ENCODE measurements at regions not wholly inside any gene's neighbourhood (a gene's known extent, or its start where the extent isn't known, plus 50 kb on each side); places are given as distances from the start of the nearest gene placed in this dataset.

GRCh38 chr16:18050777-18051176 is 285.8 kb downstream of the NPIPA8 start:
- DNase-seq: no peak

DNA sequence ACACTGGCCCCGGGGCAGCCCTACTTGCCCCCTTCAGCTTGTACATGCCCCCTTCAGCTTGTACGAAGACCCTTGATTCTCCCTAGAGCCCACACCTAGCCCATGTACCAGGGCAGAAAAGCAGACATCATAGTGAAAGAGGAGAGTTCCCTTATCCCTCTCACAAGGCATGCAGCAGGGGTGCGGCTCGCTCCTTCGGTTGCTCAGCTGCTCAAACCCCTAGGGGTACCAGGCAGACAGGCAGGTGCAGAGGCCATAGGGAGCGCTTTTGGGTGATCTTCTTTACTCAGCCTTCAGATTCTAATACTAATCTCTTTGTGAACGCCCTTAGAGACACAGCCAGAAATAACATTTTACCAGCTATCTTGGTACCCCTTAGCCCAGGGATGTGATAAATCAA is 286.3 kb downstream of the NPIPA8 start:
- no peak for DNase-seq

DNA sequence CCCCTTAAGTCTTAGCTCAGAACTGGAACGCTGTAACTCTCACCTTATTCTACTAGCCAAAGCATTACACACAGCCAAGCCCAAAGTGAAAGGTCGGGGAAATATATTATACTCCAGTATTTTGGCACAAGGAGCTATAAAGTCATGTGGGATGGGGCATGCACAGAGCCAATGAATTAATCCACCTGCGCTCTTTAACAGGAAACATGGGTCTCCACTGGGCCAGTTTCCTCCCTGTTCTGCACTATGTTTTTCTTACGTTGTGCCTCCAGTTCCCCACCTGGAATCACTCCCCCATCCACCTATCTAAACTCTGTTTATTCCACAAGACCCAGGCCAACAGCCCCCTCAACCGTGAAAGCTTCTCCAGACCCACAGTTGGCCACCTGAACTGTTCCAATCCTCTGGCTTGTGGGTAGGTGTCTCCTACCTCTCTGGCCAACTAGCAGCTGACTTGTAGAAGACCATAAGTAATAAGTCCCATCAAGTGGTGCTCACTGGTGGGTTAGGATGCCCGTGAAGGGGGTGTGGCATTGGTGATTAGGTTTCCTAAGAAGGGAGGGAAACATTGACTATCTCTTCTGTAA is 286.9 kb downstream of the NPIPA8 start:
- no peak for DNase-seq

DNA sequence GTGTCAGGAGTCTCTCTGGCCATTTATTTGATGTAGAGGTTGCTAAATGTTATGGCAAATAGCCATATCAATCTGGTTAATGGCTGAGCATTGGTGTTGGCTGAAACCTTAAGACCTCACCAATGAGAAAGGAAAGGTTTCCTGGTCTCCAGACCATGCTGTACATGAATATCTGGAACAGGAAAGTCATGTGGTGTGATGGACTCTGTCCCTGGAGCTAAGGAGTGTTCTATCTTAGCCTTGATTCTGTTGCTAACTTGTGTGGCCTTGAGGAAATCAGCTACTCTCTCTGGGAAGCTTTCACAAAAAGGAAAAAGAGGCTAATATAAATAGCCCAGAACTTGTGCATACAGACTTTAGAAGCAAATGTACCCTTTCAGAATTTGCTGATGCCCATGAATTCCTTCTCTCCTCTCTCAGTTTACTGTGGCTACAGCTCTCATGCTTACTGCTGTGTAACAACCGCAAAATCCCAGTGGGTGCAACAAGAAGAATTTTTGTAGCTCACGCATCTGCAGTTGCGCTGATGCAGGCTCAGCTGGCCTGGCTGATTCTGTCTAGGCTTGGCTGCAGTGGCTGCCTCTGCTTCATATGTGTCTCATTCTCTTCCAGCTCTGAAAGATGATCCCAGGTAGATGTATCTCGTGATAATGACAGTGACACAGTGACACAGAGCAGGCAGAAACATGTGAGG is 287.5 kb downstream of the NPIPA8 start:
- no peak for DNase-seq

DNA sequence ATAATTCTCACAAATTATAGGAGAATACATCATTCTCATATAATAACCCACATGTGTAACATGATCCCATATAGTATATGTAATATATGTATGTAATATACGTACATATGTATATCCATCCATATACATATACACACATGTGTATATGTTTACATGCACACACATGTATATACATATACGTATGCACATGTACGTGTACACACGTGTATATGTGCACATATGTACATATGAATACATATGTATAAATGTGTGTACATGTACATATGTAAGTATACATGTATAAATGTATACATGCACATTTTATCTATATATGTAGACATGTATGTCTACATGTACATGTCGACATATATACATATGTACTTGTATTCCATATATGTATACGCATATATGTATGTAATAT is 288.8 kb downstream of the NPIPA8 start:
- no peak for DNase-seq

GRCh38 chr16:18045356-18045755 is 291.2 kb downstream of the NPIPA8 start:
- DNase-seq: no peak

DNA sequence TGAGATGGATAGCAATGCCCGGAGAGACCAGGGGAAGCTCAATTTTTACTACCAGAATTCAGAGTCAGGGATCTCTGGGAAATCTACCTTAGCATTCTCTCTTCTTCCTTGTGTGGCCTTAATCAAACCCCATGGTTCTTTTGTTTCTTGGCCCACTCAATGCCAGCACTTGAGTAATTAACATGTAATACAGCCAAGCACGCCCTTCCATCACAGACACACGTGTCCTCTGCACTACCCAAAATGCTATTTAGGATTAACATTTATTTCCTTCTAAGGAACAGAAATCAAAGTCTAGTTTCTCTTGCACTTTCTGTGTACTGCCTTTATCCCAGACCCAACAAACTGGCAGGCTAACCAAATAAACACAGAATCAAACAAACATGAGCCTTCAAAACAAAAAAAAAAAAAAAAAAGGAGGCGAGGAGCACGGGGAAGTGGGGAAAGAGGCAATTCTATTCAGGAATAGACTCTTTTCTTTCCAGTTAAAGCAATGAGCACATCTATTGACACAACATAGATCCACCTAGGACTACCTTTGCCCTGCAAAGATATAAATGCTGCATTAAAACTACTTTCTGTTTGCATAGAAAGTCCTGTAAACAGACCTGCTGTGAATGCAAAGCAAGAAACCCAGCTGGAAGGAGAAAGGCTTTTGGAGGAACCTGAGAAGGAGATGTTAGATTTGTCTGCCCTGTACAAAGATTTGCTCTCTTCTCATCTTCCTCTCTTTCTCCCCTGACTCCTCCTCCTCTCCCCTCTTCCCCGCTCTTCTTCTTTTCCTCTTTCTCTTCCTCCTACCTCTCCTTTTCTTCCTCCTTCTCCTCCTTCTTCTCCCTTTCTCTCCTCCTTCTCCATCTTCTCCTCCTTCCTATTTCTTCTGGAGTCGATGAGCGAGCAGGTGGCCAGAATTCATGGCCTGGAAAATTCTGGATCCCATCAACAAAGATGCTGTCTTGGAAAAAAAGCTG is 294.4 kb downstream of the NPIPA8 start:
- DNase-seq: no peak

- no peak for DNase-seq
Measured at GRCh38 chr16:18039931-18040330, 296.6 kb downstream of the NPIPA8 start.

DNA sequence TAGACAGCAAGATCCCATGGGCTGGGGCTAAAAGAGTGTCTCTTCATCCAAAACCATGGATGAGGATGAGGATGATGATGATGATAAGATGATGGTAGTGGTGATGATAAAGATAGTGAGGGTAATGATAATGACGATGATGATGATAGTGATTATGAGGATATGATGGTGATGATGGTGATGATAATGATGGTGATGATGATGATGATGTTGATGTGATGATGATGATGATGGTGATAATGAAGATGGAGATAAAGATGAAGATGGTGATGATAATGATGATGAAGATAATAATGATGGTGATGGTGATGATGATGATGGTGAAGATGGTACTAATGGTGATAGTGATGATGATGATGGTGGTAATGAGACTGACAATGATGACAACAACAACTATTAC is 299.5 kb downstream of the NPIPA8 start:
- DNase-seq: no peak

- no peak for DNase-seq
Measured at GRCh38 chr16:18024611-18025010, 311.9 kb downstream of the NPIPA8 start.

DNA sequence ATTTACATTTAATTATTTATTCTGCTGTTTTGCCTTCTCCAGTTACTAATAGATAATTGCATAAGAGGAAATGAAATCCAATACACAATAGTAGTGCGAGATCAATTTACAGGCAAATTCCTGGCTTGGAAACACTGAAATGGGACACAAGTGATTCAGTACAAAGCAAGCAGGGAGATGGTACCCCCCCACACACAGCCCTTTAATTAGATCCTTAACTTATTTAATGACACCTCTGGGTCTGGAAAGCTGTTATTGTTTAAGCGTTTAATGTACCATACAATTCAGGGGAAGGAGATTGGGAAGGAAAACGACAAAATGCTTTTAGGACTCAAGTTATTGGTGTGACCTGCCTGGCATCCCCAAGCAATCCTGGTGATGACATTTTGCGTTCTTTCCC is 318.2 kb downstream of the NPIPA8 start:
- no peak for DNase-seq

DNA sequence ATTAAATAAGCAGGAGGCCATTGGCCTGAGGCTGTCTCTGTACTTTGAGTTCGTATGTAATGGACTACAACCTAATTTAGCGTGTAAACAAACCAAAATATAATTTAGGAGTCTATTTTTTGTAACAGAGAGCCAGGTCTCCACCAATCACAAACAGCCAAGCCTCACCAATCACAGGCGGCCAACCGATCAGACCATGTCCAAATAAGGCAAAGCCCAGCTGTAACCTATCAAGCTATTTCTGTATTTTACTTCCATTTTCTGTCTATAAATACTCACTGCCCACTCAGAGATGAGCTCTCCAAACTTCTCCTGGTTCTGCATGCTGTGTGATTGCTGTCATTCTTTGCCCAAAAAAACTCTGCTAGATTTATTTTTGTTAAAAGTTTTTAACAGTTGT is 322.7 kb downstream of the NPIPA8 start:
- DNase-seq: no peak

- no peak for DNase-seq
Measured at GRCh38 chr16:18008356-18008755, 328.2 kb downstream of the NPIPA8 start.

- no peak for DNase-seq
Measured at GRCh38 chr16:18003033-18003432, 333.5 kb downstream of the NPIPA8 start.

DNA sequence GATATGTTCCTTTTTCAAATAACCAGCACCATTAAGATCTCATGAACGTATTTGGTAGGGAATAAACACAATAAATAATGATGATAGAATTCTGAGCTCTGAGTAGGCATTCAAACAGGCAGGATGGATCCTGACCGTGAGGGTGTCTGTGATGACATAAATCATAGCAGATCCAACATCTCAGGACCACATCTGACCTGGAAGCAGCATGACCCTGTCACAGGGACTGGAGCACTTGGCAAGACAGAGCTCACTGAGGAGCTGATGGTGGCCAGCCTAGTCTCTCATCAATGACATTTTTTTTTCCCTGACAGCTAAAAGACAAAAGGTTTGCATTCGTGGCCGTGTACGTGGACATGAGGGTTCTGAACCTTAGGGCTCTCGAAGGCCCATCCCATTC is 337.5 kb downstream of the NPIPA8 start:
- no peak for DNase-seq

DNA sequence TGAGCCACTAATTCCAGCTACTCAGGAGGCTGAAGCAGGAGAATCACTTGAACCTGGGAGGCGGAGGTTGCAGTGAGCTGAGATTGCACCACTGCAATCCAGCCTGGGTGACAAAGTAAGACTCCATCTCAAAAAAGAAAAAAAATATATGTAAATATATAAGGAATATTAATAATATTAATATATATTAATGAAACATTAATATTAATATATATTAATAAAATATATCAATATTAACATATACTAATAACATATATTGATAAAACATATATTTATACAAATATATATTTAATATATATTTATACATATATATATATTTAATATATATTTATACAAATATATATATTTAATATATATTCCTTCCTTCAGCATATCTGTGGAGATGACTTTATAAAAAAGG is 338.0 kb downstream of the NPIPA8 start:
- DNase-seq: no peak

GRCh38 chr16:17994027-17994426 is 342.5 kb downstream of the NPIPA8 start:
- DNase-seq: no peak

DNA sequence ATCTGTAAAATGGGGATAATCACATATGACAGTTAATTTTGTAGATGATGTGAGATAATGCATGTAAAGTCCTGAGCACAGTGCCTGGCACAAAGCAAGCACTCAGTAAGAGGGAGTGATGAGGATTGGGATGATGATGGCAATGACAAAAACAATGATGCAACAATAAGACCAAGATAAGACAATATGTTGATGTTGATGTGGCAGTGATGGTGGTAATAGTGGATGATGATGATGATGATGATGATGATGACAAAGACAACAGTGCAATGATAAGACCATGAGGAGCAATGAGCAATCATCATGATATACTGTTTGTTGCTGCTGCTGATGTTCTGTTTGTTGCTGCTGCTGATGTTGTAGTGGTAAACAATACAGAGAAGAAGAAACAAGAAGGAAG is 344.1 kb downstream of the NPIPA8 start:
- no peak for DNase-seq

DNA sequence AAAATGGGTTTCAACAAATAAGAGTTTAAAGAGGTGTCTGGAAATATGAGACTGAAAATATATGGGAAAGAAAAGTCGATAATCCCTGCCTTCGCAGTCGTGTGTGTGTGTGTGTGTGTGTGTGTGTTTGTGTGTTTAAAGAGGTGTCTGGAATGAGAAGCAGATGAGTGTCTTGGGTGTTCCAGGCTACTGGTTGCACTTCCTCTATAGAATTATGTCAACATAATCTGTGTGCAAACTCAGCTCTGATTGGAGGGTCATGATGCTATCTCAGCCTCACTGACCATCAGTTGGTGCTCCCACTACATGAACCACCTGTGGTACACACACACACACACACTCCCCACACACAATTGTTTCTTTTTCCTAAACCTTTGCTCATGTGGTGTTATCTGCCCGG is 347.3 kb downstream of the NPIPA8 start:
- no peak for DNase-seq

DNA sequence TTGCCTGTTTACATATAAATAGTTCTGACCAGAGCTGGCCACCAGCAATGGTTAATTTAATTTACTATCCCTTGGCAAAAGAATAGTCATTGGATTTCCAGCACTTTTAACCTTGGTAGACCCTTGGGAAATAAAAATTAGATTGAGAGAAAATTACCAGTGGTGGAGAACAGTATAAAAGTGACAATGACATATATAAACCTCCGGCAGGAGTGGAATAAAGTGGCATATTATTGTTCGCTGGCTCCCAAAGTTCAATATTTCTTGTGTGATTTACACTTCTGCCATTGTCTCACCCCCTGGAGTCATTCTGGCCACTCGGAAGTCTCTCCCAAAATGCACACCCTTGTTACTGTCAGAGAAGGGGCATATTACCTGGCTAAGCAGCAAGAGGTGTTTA is 347.7 kb downstream of the NPIPA8 start:
- no peak for DNase-seq

DNA sequence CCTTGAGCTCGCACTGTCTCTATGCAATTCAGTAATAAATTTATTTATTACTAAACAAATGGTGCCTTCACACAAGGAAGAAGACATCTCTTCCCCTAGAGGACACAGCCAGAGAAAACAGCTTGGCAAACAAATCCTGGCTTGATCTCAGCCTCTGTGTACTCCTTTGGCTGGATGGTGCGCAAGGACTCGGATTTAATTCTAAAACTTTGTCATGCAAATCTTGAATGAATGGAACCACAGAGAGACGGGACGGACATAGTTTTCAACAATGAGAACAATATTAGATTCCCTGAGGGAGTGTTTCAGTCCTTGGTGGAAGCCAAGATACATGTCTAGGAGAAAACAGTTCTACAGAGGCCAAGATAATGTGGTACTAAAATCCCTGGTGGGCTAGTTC is 349.5 kb downstream of the NPIPA8 start:
- no peak for DNase-seq

DNA sequence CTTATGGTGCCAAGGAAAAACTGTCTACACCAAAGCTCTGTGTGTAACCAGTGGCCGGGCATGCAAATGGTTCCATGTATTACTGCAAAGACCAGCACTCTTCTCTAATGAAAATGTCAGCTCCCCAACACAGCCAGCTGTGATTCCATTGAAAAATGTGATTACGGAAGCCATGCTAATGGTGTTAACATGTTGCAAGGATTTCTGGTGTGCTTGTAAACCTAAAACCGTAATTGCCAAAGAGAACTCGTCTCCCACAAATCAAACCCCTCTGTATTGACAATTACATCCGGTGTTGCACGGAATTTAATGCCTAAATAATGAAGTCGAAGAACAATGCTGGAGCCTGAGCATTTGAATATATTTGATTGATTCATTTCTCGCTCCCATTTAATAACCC is 351.7 kb downstream of the NPIPA8 start:
- no peak for DNase-seq

GRCh38 chr16:17983847-17984639 is 352.5 kb downstream of the NPIPA8 start:
- DNase-seq: no peak

All from activated naive CD4-positive, alpha-beta T cell (primary cell).